GM18517 (cell line): ENCODE measurements at regions not wholly inside any gene's neighbourhood (a gene's known extent, or its start where the extent isn't known, plus 50 kb on each side); places are given as distances from the start of the nearest gene placed in this dataset.
"Not testable (repeated sequence)": the region's sequence is repeated elsewhere in the genome, so short reads cannot be mapped to it uniquely, and the experiment has no call there.

Source experiments
- ATAC-seq: cut with Tn5 transposase; IDR thresholded peaks from one replicate; pipeline ENCODE4 v1.9.1; 2021; ENCODE audit warnings: mild to moderate bottlenecking, moderate library complexity; ENCODE audit not compliant: unreplicated experiment

GRCh38 chr16:18157854-18158253 lies 178.7 kb downstream of the NPIPA8 start:
- not testable (repeated sequence) for ATAC-seq

- not testable (repeated sequence) for ATAC-seq
Observed at GRCh38 chr16:18152832-18153231, 183.7 kb downstream of the NPIPA8 start.

- not testable (repeated sequence) for ATAC-seq
Observed at GRCh38 chr16:18148132-18148531, 188.4 kb downstream of the NPIPA8 start.

GRCh38 chr16:18146601-18147142 lies 189.9 kb downstream of the NPIPA8 start:
- not testable (repeated sequence) for ATAC-seq

GRCh38 chr16:18142066-18142465 lies 194.5 kb downstream of the NPIPA8 start:
- not testable (repeated sequence) for ATAC-seq

GRCh38 chr16:18136288-18136687 lies 200.2 kb downstream of the NPIPA8 start:
- ATAC-seq, result not testable (repeated sequence)

GRCh38 chr16:18135024-18135423 lies 201.5 kb downstream of the NPIPA8 start:
- ATAC-seq, result not testable (repeated sequence)

- not testable (repeated sequence) for ATAC-seq
Observed at GRCh38 chr16:18131587-18131986, 204.9 kb downstream of the NPIPA8 start.

GRCh38 chr16:18130478-18131120 lies 205.9 kb downstream of the NPIPA8 start:
- ATAC-seq, result not testable (repeated sequence)

- ATAC-seq, result not testable (repeated sequence)
Observed at GRCh38 chr16:18127033-18127432, 209.5 kb downstream of the NPIPA8 start.

GRCh38 chr16:18119092-18119491 lies 217.4 kb downstream of the NPIPA8 start:
- ATAC-seq, result not testable (repeated sequence)

GRCh38 chr16:18118684-18119083 lies 217.9 kb downstream of the NPIPA8 start:
- not testable (repeated sequence) for ATAC-seq

- not testable (repeated sequence) for ATAC-seq
Observed at GRCh38 chr16:18118071-18118470, 218.5 kb downstream of the NPIPA8 start.

- not testable (repeated sequence) for ATAC-seq
Observed at GRCh38 chr16:18104412-18104811, 232.1 kb downstream of the NPIPA8 start.

GRCh38 chr16:18101077-18101476 lies 235.5 kb downstream of the NPIPA8 start:
- ATAC-seq, result not testable (repeated sequence)

GRCh38 chr16:18092605-18093004 lies 243.9 kb downstream of the NPIPA8 start:
- not testable (repeated sequence) for ATAC-seq

- not testable (repeated sequence) for ATAC-seq
Observed at GRCh38 chr16:18080658-18081363, 255.7 kb downstream of the NPIPA8 start.

GRCh38 chr16:18077910-18078309 lies 258.6 kb downstream of the NPIPA8 start:
- not testable (repeated sequence) for ATAC-seq

GRCh38 chr16:18072161-18072560 lies 264.4 kb downstream of the NPIPA8 start:
- no peak for ATAC-seq

- no peak for ATAC-seq
Observed at GRCh38 chr16:18069683-18070082, 266.9 kb downstream of the NPIPA8 start.

GRCh38 chr16:18068477-18068876 lies 268.1 kb downstream of the NPIPA8 start:
- no peak for ATAC-seq

GRCh38 chr16:18062713-18063112 lies 273.8 kb downstream of the NPIPA8 start:
- no peak for ATAC-seq
